ENCODE measurements at regions not wholly inside any gene's neighbourhood (a gene's known extent, or its start where the extent isn't known, plus 50 kb on each side); places are given as distances from the start of the nearest gene placed in this dataset.

DNA sequence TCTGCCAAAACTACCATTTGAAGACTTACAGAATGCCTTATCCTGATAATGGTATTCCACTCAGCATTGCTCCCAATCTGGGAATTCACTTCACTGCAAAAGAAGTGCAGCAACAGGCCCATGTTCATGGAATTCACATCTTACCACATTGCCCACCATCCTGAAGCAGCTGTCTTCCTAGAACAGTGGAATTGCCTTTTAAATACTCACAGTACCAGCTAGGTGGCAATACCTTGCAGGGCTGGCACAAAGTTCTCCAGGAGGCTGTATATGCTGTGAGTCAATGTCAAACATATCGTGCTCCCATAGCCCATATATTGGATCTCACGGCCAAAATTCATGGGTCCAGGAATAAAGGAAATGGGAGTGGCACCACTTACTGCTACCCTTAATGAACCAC is 83.8 kb upstream of the PLEKHG7 start:
- ATAC-seq, result no peak
- intact Hi-C loops (cut with DNase I), result no loop called here

DNA sequence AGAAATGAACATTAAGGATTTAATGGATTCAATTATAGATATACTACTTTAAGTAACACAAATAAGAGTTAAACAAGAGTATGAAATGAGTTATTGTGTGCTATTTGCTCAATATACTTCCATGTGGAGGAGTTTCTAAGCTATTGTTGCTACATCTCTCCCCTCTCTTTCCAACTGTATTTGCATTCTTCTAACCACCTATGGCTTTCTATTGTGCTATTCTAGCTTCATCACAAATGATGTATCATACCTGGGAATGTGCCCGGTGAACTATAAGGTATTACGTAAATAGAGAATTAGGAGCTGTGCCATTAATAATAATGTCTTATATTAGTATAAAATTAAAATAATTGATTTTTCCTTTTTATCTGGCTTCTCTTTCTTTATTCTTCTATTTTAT is 87.1 kb upstream of the PLEKHG7 start:
- ATAC-seq, result no peak
- intact Hi-C loops (cut with DNase I), result no loop called here
- no peak for DNase-seq (ENCODE audit: low spot score)

More for the DNA sequence above, 83.8 kb upstream of the PLEKHG7 start:
- no peak for DNase-seq (ENCODE audit: low spot score)

DNA sequence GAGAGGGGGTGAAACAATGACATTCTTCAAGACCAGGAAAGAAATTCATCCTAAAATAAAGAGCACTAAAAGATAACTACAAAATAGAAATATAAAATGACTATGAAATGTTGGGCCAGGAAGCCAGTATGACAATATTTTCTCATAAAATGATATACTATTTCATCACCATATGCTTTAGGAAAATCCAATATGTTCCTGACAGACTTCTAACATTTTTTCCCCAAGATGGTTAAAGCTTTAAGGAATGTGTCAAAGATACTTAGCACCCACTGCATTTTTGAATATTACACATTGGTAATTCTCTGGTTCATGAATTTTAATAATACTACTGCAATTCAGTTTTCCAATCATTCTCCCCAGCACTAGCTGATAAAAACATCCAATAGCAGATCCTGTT is 87.7 kb upstream of the PLEKHG7 start:
- DNase-seq (ENCODE audit: low spot score) (no peak), ATAC-seq (no peak)
- intact Hi-C loops (cut with DNase I), result no loop called here

DNA sequence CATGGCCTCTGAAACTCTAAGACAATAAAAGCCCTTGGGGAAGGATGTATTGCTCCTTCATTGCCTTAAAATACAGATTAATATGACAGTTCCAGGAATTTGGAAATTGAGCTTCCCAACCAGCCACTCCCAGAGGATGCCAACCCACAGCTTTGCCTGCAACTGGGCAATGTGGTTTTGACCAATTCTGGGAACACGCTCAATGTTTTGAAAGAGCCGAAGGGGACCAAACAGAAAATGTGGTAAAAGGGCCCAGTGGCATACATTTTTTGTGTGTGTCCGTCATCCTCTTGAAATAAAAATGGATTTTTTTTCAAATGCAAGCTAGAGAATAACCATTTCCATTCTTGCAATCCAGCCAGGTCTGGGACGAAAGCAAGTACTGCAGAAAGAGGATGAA is 88.3 kb upstream of the PLEKHG7 start:
- peak; percentile 41 for ATAC-seq
- intact Hi-C loops (cut with DNase I), result no loop called here
- no peak for DNase-seq (ENCODE audit: low spot score)

DNA sequence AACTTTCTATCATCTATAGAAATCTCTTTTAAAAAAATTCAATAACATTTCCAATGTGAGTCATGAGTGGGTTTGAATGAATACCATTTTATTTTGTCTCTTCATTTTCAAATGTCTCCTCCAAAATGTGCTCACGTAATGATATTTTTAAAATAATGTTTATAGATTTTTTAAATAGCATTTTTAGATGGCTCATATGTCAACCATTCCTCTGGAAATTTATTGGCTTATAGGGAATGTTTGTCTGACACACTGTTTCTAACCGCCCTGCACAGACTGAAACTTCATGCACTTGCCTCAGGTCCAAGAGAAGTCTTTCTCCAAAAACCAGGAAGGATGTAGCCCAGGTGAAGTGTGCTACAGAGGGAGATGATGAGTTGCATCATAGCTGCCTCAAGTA is 88.8 kb upstream of the PLEKHG7 start:
- no peak for DNase-seq (ENCODE audit: low spot score)
- no peak for ATAC-seq
- intact Hi-C loops (cut with DNase I), result no loop called here

DNA sequence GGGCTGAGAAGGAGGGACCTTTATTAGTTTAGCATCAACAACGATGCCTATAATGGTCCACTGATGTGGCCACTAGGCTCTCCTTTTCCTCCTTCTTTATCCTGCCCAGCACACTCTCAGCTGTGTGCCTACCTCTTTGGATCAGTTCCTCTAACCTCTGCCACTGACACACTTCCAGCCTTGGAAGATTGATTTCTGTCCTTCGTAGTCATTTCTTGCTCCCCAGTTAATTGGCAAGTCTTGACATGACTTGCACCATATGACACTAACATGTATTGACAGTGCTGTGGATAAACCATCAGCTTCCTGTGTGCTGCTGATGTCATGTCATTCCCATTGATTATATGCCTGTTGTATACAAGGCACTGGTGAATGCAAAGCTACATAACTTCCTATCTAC is 90.2 kb upstream of the PLEKHG7 start:
- intact Hi-C loops (cut with DNase I), result no loop called here
- no peak for DNase-seq (ENCODE audit: low spot score)
- ATAC-seq, result no peak

DNA sequence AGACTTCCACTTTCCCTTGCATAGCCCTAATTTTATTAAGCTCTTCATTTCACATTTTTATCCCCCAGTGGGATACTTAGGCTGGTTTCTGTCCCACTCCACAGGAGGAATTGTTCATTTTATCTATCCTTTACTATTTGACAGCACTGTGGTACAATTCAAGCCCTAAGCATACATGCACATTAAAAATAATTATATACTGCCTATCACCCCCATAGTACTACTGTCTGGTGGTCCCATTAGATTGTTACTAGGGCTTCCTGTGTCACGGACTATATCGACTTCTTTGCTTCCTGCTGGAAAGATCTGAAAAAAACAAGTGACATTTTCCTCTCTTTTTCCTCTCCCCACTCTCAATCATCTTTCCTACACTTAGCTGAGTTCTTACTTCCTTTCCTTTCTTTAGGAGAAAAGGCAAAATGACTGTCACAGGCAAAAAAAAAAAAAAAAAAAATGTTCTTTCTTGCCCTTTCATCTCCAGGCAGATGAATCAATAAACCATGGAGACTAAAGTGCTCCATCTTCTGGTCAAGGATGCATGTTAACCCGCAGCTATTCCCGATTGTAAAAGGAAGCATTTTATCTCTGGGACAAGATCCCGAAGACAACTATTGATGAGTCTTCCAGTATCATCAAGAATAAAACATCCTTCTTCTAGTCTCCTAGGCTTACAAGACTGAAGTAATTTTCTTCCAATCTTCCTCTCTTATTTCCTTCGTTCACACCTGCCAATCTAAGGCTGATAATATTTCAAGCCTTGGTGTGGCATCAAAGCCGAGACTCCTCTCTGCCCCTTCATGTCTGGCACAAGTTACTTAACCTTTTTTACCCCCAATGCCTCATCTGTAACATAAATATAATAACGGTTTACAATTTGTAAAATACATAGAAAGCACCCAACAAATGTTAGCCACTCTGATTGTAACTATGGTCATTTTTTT is 94.4 kb upstream of the PLEKHG7 start:
- intact Hi-C loops (cut with DNase I), result no loop called here
- ATAC-seq (peak; percentile 66), DNase-seq (ENCODE audit: low spot score) (no peak)

DNA sequence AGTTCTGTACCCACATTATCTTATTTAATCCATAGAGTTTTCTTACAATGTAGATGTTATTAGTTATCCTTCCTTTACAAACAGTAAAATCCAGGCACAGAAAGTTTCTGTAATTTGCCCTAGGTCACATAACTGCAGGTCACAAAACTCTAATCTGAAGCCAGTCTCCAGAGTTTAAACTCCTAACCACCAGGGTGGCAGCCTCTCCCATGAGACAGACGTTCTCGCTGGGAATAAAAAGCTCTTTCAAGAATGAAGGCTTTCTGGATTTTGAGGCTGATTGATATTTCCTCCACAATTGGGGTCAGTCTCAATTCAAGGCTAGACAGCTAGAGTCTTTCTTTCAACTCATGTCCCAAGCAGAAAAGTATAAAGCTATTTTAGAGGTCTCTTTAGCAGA is 95.8 kb upstream of the PLEKHG7 start:
- intact Hi-C loops (cut with DNase I), result no loop called here
- ATAC-seq (no peak), DNase-seq (ENCODE audit: low spot score) (no peak)

DNA sequence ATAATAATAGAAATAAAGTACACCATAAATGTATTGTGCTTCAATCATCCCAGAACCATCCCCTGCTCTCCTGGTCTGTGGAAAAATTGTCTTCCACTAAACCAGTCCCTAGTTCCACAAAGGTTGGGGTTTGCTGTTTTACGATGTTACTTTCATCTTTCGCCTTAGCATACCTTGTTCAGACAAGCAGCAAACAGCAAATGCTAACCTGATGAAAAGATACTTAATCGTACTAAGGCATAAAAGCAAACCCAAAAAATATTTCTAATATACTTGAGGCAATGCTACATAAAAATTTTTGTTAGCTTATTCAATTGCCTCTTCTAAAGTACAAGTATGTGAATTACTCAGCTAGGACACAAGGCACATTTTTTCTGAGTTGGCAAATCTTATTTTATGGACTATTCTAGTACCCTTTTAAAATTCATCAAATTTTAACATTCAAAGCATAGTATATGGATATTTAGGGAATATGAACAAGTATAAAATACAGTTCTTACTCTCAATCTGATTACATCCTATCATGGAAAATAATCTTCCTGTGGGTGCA is 97.1 kb upstream of the PLEKHG7 start:
- intact Hi-C loops (cut with DNase I), result no loop called here
- no peak for ATAC-seq
- no peak for DNase-seq (ENCODE audit: low spot score)

DNA sequence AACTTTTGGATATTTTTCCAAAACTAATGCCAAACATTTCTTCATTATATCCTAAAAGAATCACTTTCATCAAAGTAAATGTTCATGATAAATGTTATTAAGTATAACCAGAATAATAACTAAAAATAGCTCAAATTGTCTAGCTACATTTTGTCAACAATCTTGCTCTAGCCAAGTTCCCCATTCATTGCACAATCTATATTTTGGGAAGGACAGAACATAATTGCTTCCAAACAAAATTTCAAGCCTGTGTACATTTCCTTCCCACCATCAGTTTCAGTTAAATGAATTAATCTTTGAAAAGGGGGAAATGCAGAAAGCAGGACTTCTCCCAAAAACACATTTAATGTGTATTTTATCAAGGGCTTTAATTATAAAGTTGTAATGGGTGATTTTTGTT is 98.0 kb upstream of the PLEKHG7 start:
- intact Hi-C loops (cut with DNase I), result no loop called here
- DNase-seq (ENCODE audit: low spot score), result no peak

DNA sequence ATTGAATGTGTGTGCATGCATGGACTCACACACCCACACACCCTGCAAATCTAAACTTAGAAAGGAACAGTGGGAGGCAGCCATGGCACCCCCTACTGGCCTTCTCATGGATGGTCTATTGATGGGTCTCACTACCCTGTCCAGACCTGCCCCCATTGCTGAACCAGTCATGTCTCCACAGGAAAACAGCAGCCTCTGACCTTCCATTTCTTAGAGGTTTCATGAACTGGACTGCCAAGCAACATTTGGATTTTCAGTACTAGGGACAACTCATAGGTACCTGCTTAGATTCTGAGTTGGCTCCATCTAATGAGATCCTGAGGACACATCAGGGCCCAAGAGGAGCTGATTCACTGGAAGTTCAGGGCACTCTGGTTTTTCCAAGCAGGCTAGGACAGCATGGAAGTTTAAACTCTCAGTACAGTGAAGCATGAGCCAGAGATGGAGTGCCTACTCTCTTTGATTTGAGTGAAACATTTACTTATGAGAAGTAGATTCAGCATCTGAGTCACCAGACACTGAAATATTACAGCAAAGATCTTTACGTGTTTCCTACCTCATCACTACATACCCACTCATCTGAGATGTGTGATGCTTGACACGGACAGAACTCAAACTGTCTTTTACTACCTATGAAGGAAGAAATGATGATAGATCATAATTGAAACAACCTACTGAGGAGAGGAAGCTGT is 98.9 kb upstream of the PLEKHG7 start:
- ATAC-seq, result no peak
- no peak for DNase-seq (ENCODE audit: low spot score)
- intact Hi-C loops (cut with DNase I), result no loop called here

More for the DNA sequence above, 98.0 kb upstream of the PLEKHG7 start:
- peak; percentile 53 for ATAC-seq

DNA sequence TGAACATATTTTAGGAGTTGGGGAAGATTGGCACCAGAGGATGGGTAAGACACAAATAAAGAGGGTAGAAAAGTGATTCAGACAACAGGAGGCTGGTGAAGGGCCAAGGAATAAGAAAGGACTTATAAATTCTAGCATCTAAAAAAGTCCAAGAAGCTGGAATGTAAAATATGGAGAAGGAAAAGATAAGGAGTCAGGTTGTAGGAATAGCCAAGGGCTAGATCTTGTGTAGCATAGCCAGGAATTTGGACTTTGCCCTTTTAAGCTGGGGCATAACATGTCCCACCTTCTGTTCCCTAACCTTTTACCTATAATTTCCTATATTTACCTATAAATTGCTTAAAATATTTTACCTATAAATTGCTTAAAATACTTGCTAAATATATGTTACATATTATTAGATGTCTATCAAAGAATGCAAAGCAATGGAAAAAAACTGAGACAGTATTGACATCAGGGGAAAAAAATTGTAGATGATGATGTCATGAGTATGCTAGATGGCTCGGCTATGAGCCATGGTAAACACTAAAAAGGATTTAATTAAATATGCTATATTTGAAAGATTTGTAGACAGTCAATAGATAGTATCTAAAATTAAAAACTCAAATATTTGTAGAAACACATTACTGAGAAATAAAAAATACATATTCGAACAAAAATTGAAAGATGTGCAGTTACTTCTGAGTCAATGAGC is 99.7 kb upstream of the PLEKHG7 start:
- intact Hi-C loops (cut with DNase I), result no loop called here
- DNase-seq (ENCODE audit: low spot score) (no peak), ATAC-seq (no peak)

DNA sequence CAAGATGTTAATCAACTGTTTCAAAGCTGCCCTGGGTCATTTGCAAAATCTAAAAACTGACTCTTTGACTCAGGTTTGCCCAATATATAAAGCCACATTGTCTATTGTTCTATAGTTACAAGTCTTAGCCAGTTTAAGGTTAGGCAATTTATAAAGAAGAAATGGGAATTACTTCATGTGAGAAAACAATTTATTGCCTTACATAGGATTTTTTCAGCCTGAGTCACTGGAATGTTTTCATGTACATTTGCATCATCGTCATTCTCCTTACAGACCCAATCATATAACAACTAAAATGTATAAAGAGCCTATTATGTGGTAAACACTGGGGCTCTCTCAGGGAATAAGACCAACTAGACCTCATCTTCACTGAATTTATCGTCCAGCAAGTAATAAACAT is 100.3 kb upstream of the PLEKHG7 start:
- ATAC-seq, result no peak
- no peak for DNase-seq (ENCODE audit: low spot score)
- intact Hi-C loops (cut with DNase I), result no loop called here

DNA sequence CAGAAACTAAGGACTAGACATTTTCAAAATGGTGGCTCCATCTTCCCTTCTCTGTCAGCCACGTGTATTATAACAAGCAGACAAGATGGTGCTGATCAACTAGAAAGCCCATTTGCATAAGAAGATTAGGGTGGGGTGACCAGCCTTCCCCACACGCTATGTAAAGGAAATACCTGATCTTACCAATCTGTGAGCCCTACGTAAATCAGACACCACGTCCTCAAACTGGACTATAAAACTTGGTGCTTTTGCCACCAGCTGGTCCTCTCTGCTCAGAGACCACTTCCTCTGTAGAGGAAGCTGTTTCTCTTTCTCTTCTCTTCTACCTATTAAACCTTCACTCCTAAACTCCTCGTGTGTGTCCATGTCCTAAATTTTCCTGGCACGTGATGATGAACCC is 101.1 kb upstream of the PLEKHG7 start:
- no peak for DNase-seq (ENCODE audit: low spot score)
- ATAC-seq, result no peak
- intact Hi-C loops (cut with DNase I), result no loop called here

DNA sequence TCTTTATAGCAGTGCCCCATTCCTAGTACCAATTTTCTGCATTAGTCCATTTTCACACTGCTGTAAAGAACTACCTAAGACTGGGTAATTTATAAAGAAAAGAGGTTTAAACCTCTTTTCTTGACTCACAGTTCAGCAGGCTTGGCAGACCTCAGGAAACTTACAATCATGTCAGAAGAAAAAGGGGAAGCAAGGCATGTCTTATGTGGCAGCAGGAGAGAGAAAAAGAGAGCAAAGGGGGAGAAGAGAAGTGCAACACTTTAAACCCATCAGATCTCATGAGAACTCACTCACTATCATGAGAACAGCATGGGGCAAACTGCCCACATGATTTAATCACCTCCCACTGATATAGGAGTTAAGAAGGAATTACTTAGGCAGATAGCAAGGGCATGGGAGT is 101.6 kb upstream of the PLEKHG7 start:
- DNase-seq (ENCODE audit: low spot score) (no peak), ATAC-seq (no peak)

DNA sequence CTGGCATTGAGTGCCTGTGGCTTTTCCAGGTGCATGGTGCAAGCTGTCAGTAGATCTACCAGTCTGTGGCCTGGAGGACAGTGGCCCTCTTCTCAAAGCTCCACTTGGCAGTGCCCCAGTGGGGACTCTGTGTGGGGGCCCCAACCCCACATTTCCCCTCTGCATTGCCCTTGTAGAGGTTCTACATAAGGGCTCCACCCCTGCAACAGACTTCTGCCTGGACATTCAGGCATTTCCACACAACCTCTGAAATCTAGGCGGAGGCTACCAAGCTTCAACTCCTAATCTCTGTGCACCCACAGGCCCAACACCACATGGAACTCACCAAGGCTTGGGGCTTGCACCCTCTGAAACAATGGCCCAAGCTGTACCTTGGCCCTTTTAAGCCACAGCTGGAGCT is 102.7 kb upstream of the PLEKHG7 start:
- ATAC-seq (no peak), DNase-seq (ENCODE audit: low spot score) (no peak)
- intact Hi-C loops (cut with DNase I), result no loop called here

More for the DNA sequence above, 101.6 kb upstream of the PLEKHG7 start:
- intact Hi-C loops (cut with DNase I), result no loop called here

DNA sequence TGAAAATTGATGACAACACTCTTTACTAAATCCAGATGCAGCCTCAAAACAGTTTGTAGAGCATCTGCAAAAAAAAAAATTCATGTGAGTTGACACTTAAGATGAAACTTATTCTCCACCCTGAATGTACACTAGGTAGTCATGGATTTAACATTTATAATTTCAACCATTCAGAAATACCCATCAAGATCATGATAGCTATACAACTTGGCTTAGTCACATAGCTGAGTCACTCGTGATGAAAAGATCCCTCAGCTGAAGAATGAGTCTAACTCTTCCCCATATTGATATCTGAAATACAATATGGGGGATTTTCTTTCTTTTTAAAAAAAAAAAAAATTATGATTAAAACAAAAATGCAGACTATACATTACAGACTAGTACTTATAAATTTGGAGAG is 104.8 kb upstream of the PLEKHG7 start:
- no peak for ATAC-seq

DNA sequence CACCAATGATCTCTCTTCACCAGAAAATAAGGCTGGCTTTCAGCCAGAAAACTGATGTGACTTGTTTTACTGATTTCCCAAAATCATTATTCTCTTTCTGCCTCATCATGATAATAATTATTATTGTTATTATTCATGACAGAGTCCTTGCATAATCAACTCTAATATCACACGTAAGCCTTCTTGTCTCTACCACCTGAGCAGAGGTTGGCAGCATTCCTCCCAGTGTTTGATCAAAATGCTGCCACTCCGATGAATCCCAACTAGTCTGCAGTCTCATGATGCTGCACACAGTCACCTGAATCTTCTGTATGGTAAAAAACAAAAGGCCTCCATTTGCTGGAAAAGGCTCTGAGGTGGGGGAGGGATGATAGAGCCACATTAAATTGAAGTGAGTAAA is 105.7 kb upstream of the PLEKHG7 start:
- ATAC-seq (no peak), DNase-seq (ENCODE audit: low spot score) (no peak)
- intact Hi-C loops (cut with DNase I), result no loop called here

More for the DNA sequence above, 104.8 kb upstream of the PLEKHG7 start:
- intact Hi-C loops (cut with DNase I), result no loop called here
- no peak for DNase-seq (ENCODE audit: low spot score)

DNA sequence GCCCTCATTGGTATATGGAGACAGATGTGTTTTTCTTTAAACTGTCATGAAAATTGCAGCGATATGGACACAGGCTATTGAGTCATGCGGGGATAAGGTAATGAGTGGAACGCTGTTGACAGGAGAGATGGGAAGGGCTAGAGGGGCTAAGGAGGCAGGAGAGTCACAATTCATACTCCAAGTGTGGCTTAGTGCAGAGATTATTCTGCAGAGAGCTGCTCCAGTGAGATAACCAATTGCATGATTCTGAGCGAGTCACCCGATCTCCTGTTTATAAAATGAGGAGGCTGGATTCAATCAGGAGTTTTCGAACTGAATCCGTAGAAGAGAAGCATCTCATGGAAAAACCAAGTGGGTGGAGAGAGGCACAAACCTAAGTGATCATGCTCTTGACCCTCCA is 106.4 kb upstream of the PLEKHG7 start:
- ATAC-seq (no peak), DNase-seq (ENCODE audit: low spot score) (no peak)
- intact Hi-C loops (cut with DNase I), result no loop called here

DNA sequence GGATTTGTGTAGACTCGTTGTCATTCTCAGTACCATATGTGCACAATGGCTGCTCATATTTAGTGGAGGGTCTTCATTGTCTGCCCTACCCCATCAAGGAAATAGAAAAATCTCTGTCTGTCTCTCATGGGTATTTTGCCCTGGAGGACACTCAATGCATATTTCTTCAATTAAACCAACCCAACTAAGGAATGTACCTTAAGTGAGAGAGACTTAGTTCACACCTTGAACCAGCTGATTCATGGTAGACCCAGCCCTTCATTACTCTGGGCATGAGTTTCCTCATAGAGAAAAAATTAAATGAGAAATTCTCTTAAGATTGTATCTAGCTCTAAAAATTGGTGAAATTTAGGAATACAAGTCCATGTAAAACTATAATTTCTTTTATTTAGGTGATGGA is 107.1 kb upstream of the PLEKHG7 start:
- intact Hi-C loops (cut with DNase I), result no loop called here
- ATAC-seq (no peak), DNase-seq (ENCODE audit: low spot score) (no peak)
